Thyroid gland (tissue), 4 donors: ENCODE measurements at regions not wholly inside any gene's neighbourhood (a gene's known extent, or its start where the extent isn't known, plus 50 kb on each side); places are given as distances from the start of the nearest gene placed in this dataset.

ENCODE experiments used
- CTCF ChIP-seq, 6 experiments: fragments of 200-600 bp in 3 of 6; fragments of 450-650 bp in 3 of 6; sonication (generic) in 3 of 6; IDR thresholded peaks; one replicate each; pipeline ENCODE4 v1.5.1; 2016 to 2019; ENCODE audit warnings: antibody characterized with exemption in 6 of 6, mild to moderate bottlenecking in 2 of 6, inconsistent platforms in 1 of 6, moderate library complexity in 1 of 6
- POLR2A ChIP-seq, 2 donors: fragments of 450-650 bp; IDR thresholded peaks; one replicate each; pipeline ENCODE4 v1.6.1; 2017; ENCODE audit warnings: antibody characterized with exemption in 2 of 2, mild to moderate bottlenecking in 2 of 2, moderate library complexity in 1 of 2

- TF ChIP-seq CTCF (IDR thresholded peaks at IDR 0.05) (no peak), POLR2A (IDR thresholded peaks at IDR 0.05) (no peak)
Observed at GRCh38 chr16:5870886-5871691, 773.5 kb upstream of the EEF2KMT start.
